K562 (cell line): ENCODE measurements at regions not wholly inside any gene's neighbourhood (a gene's known extent, or its start where the extent isn't known, plus 50 kb on each side); places are given as distances from the start of the nearest gene placed in this dataset.

Experiments used
- ATAC-seq: fragments of 200-7000 bp; cut with Tn5 transposase; 3 replicates; pipeline ENCODE4 v1.9.1; 2020; ENCODE audit warnings: moderate library complexity
- BruUV-seq: library from RNA; stranded (reverse); fragments of 400-500 nt; replicated peaks from 2 replicates; lab custom pipeline; 2021; lab: Mats Ljungman, UMichigan
- CTCF ChIA-PET: fragments of 300-600 bp; formaldehyde crosslinking; extraction: SDS; loops from one replicate; lab custom pipeline; 2021; ENCODE audit warnings: low intra/inter-chr PET ratio; lab: Yijun Ruan, JAX
- POLR2A ChIA-PET: fragments of 300-600, 350-650 bp; sonication (Branson Sonifier 250); formaldehyde crosslinking; extraction: SDS; loops from one replicate; lab custom pipeline; 2021; ENCODE audit warnings: antibody characterized with exemption, inconsistent platforms; lab: Yijun Ruan, JAX
- DNase-seq, 4 experiments: peaks; one replicate each; pipeline versions ENCODE4 v3.0.0 to v3.0.0-alpha.2; 2011 to 2018; ENCODE audit warnings: low spot score in 3 of 4, mixed read lengths in 3 of 4; ENCODE audit errors: extremely low read depth in 1 of 4
- FAIRE-seq: peaks from 2 replicates; lab custom pipeline; 2011; peaks lifted over from hg19 to GRCh38; lab: Jason Lieb, UNC
- H2AFZ ChIP-seq: 2 replicates; pipeline ENCODE4 v1.6.0; 2011; ENCODE audit warnings: low read depth, low read length, control low read depth, inconsistent platforms
- H3K27ac ChIP-seq: fragments of 200-600 bp; 3 replicates; pipeline ENCODE4 v1.8.0; 2011; ENCODE audit warnings: low read depth, mild to moderate bottlenecking, control low read depth, inconsistent platforms, low read length, moderate library complexity, mixed read lengths; ENCODE audit errors: extremely low read depth
- H3K27me3 ChIP-seq, 2 experiments: fragments of 300-600 bp in 1 of 2; 2 replicates in 1 of 2; 3 replicates in 1 of 2; pipeline versions ENCODE4 v1.6.0 to v1.8.0; 2011; ENCODE audit warnings: inconsistent platforms in 2 of 2, low read length in 2 of 2, mild to moderate bottlenecking in 1 of 2, mixed read lengths in 1 of 2, moderate library complexity in 1 of 2; ENCODE audit not compliant: control insufficient read depth in 2 of 2, insufficient read depth in 2 of 2
- H3K36me3 ChIP-seq: fragments of 300-600 bp; 3 replicates; pipeline ENCODE4 v1.8.0; 2011; ENCODE audit warnings: mild to moderate bottlenecking, low read length, inconsistent platforms; ENCODE audit not compliant: control insufficient read depth, insufficient read depth
- H3K4me1 ChIP-seq, 2 experiments: fragments of 200-600 bp in 1 of 2; replicated peaks in 1 of 2; 2 replicates in 1 of 2; 3 replicates in 1 of 2; pipeline versions ENCODE4 v1.5.1 to v1.8.0; 2011; ENCODE audit warnings: inconsistent platforms in 2 of 2, low read length in 2 of 2, mild to moderate bottlenecking in 1 of 2, mixed read lengths in 1 of 2, moderate library complexity in 1 of 2; ENCODE audit not compliant: control insufficient read depth in 2 of 2, insufficient read depth in 2 of 2
- H3K4me2 ChIP-seq: 2 replicates; pipeline ENCODE4 v1.6.1; 2011; ENCODE audit warnings: low read length, control low read depth, inconsistent platforms, mixed read lengths; ENCODE audit not compliant: insufficient read depth
- H3K4me3 ChIP-seq: fragments of 200-600 bp; sonication (generic), shearing (Covaris generic); 2 replicates; pipeline ENCODE4 v1.5.1; 2016; ENCODE audit warnings: control low read depth, inconsistent platforms
- H3K79me2 ChIP-seq: fragments of 200-600 bp; 3 replicates; pipeline ENCODE4 v1.8.0; 2011; ENCODE audit warnings: low read length, inconsistent platforms; ENCODE audit not compliant: control insufficient read depth, insufficient read depth
- H3K9ac ChIP-seq, 2 experiments: 2 replicates each; pipeline versions ENCODE4 v1.6.0 to v1.6.1; 2011; ENCODE audit warnings: low read depth in 2 of 2, low read length in 2 of 2, control low read depth in 1 of 2, inconsistent platforms in 1 of 2, mild to moderate bottlenecking in 1 of 2, mixed read lengths in 1 of 2; ENCODE audit not compliant: insufficient read depth in 1 of 2
- H3K9me1 ChIP-seq: one replicate; pipeline ENCODE4 v1.6.0; 2011; ENCODE audit warnings: inconsistent platforms, mild to moderate bottlenecking, low read length, moderate library complexity; ENCODE audit not compliant: control insufficient read depth, insufficient read depth
- H3K9me3 ChIP-seq: replicated peaks from 2 replicates; pipeline ENCODE4 v1.5.1; 2011; ENCODE audit warnings: low read depth, low read length, inconsistent platforms; ENCODE audit not compliant: control insufficient read depth, insufficient read depth
- H4K20me1 ChIP-seq: replicated peaks from 2 replicates; pipeline ENCODE4 v1.6.1; 2011; ENCODE audit warnings: low read length, inconsistent platforms, mixed read lengths; ENCODE audit not compliant: control insufficient read depth, insufficient read depth
- MBD2 ChIP-seq: sonication (generic); IDR thresholded peaks from 2 replicates; pipeline ENCODE4 v1.6.1; 2016; ENCODE audit warnings: low read depth, borderline replicate concordance
- MCM5 ChIP-seq: fragments of 450-650 bp; IDR thresholded peaks from 2 replicates; pipeline ENCODE4 v1.6.1; 2016; ENCODE audit warnings: low read depth
- MNT ChIP-seq, 2 experiments: fragments of 450-650 bp; conservative IDR thresholded peaks; 2 replicates each; pipeline ENCODE4 v1.6.1; 2017; ENCODE audit warnings: mild to moderate bottlenecking in 2 of 2, moderate library complexity in 2 of 2
- NCOA6 ChIP-seq: fragments of 450-650 bp; IDR thresholded peaks from 2 replicates; pipeline ENCODE4 v1.6.1; 2017; ENCODE audit warnings: mild to moderate bottlenecking
- NFIX ChIP-seq: fragments of 250-450 bp; sonication (Bioruptor Pico); IDR thresholded peaks from 2 replicates; pipeline ENCODE4 v1.4.0; 2020; ENCODE audit warnings: low read depth, mild to moderate bottlenecking, moderate library complexity
- NR3C1 ChIP-seq: sonication (generic); formaldehyde crosslinking; IDR thresholded peaks from 2 replicates; pipeline ENCODE4 v1.8.1; 2022; ENCODE audit warnings: missing genetic modification reagents
- PHTF2 ChIP-seq: fragments of 250-450 bp; sonication (Bioruptor Pico); IDR thresholded peaks from 2 replicates; pipeline ENCODE4 v1.5.0; 2021; ENCODE audit warnings: mild to moderate bottlenecking
- PML ChIP-seq: IDR thresholded peaks from 2 replicates; pipeline ENCODE4 v1.6.1; 2012; ENCODE audit warnings: low read length, inconsistent platforms
- POLR3G ChIP-seq: IDR thresholded peaks from 2 replicates; pipeline ENCODE4 v1.6.1; 2011; ENCODE audit not compliant: insufficient read length, insufficient replicate concordance; ENCODE audit errors: extremely low read depth
- SETDB1 ChIP-seq: IDR thresholded peaks from one replicate; pipeline ENCODE4 v1.6.1; 2012; ENCODE audit warnings: low read length, control low read depth, inconsistent platforms
- SMC3 ChIP-seq: conservative IDR thresholded peaks from 2 replicates; pipeline ENCODE4 v1.6.1; 2011; ENCODE audit warnings: low read depth, low read length, improper control_type of control experiment; ENCODE audit not compliant: insufficient read depth
- ZNF140 ChIP-seq: fragments of 250-450 bp; sonication (Bioruptor Pico); IDR thresholded peaks from 2 replicates; pipeline ENCODE4 v1.8.0; 2021; ENCODE audit warnings: moderate library complexity, mild to moderate bottlenecking, inconsistent platforms
- WGBS: fragments of 100-300 bp; shearing (Covaris generic); methylation state at CpG from one replicate; pipeline ENCODE4 v1.1.6; 2016; ENCODE audit warnings: low coverage, mixed read lengths; ENCODE audit not compliant: insufficient coverage; ENCODE audit errors: missing lambda C conversion rate; 5-methylcytosine and 5-hydroxymethylcytosine counted together
- in situ Hi-C: fragments of 300-500 bp; cut with MboI; formaldehyde crosslinking; loops from 4 replicates; pipeline ENCODE4 v1.15.0; 2018; ENCODE audit warnings: inconsistent platforms, mixed read lengths
- intact Hi-C: fragments of 100-400 bp; cut with micrococcal nuclease; formaldehyde crosslinking; loops from 2 replicates; pipeline ENCODE4 v1.14.2; 2022
- TF ChIP-seq, protein P1 (sequence below), 2 experiments: fragments of 450-650 bp in 1 of 2; sonication (generic) in 1 of 2; formaldehyde crosslinking; conservative IDR thresholded peaks; 2 replicates each; pipeline versions ENCODE4 v1.4.0 to v1.8.1; 2020 to 2022; ENCODE audit warnings: mild to moderate bottlenecking in 1 of 2, missing genetic modification reagents in 1 of 2

GRCh38 chr11:115060840-115061239 lies 382.5 kb downstream of the NXPE2 start:
- CTCF ChIA-PET: no interaction called here
- in situ Hi-C loops (no loop called here), intact Hi-C loops (no loop called here)
- Histone ChIP-seq H3K36me3 (no peaks in the 10 kb centered on the region), H3K27me3 (no peaks in the 10 kb centered on the region), H3K79me2 (no peaks in the 10 kb centered on the region), H3K4me2 (no peak overlapping the region), H4K20me1 (no peaks in the 10 kb centered on the region), H3K4me1 (no peaks in the 10 kb centered on the region), H3K27ac (no peak overlapping the region), H3K9ac (no peak overlapping the region), H3K4me3 (no peak overlapping the region), H2AFZ (no peak overlapping the region), H3K9me3 (no peaks in the 10 kb centered on the region), H3K9me1 (no peaks in the 10 kb centered on the region)
- FAIRE-seq: no peak
- WGBS: 0% methylated on average over 4 of the region's 4 CpGs
- TF ChIP-seq SMC3 (no peak), SETDB1 (no peak), ZNF140 (CRISPR knock-in tag) (no peak), POLR3G (no peak), MNT (conservative IDR thresholded peaks at IDR 0.05) (no peak), MBD2 (no peak), NCOA6 (no peak), NFIX (CRISPR knock-in tag) (no peak), PHTF2 (no peak), NR3C1 (CRISPR knock-in tag) (no peak), PML (no peak), MCM5 (no peak)
- TF ChIP-seq, protein P1, sequence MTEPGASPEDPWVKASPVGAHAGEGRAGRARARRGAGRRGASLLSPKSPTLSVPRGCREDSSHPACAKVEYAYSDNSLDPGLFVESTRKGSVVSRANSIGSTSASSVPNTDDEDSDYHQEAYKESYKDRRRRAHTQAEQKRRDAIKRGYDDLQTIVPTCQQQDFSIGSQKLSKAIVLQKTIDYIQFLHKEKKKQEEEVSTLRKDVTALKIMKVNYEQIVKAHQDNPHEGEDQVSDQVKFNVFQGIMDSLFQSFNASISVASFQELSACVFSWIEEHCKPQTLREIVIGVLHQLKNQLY (CRISPR knock-in tag; conservative IDR thresholded peaks at IDR 0.05): no peak
- BruUV-seq: no TSS peak
- DNase-seq: no peak
- POLR2A ChIA-PET: no interaction called here
- no peak for ATAC-seq
